ENCODE measurements at regions not wholly inside any gene's neighbourhood (a gene's known extent, or its start where the extent isn't known, plus 50 kb on each side); places are given as distances from the start of the nearest gene placed in this dataset.
"Not testable (repeated sequence)": the region's sequence is repeated elsewhere in the genome, so short reads cannot be mapped to it uniquely, and the experiment has no call there.

- no peak for DNase-seq (ENCODE audit: low spot score)
Measured at GRCh38 chr3:66633402-66634381, 132.9 kb upstream of the LRIG1 start.

GRCh38 chr3:66638717-66639116 lies 137.9 kb upstream of the LRIG1 start:
- no peak for DNase-seq (ENCODE audit: low spot score)

- DNase-seq (ENCODE audit: low spot score), result no peak
Measured at GRCh38 chr3:66639809-66640356, 139.1 kb upstream of the LRIG1 start.

GRCh38 chr3:66642019-66642418 lies 141.2 kb upstream of the LRIG1 start:
- no peak for DNase-seq (ENCODE audit: low spot score)

GRCh38 chr3:66642484-66642883 lies 141.7 kb upstream of the LRIG1 start:
- DNase-seq (ENCODE audit: low spot score), result no peak

GRCh38 chr3:66644549-66644948 lies 143.7 kb upstream of the LRIG1 start:
- no peak for DNase-seq (ENCODE audit: low spot score)

GRCh38 chr3:66648975-66649374 lies 148.2 kb upstream of the LRIG1 start:
- DNase-seq (ENCODE audit: low spot score), result no peak

GRCh38 chr3:66651520-66651919 lies 150.7 kb upstream of the LRIG1 start:
- not testable (repeated sequence) for DNase-seq (ENCODE audit: low spot score)

- not testable (repeated sequence) for DNase-seq (ENCODE audit: low spot score)
Measured at GRCh38 chr3:66652100-66652499, 151.3 kb upstream of the LRIG1 start.

- DNase-seq (ENCODE audit: low spot score), result no peak
Measured at GRCh38 chr3:66655044-66655443, 154.2 kb upstream of the LRIG1 start.

GRCh38 chr3:66655671-66656070 lies 154.8 kb upstream of the LRIG1 start:
- no peak for DNase-seq (ENCODE audit: low spot score)

GRCh38 chr3:66656609-66657008 lies 155.8 kb upstream of the LRIG1 start:
- no peak for DNase-seq (ENCODE audit: low spot score)

- no peak for DNase-seq (ENCODE audit: low spot score)
Measured at GRCh38 chr3:66659056-66659455, 158.2 kb upstream of the LRIG1 start.

- no peak for DNase-seq (ENCODE audit: low spot score)
Measured at GRCh38 chr3:66661628-66662027, 160.8 kb upstream of the LRIG1 start.

- no peak for DNase-seq (ENCODE audit: low spot score)
Measured at GRCh38 chr3:66662894-66663293, 162.1 kb upstream of the LRIG1 start.

GRCh38 chr3:66665021-66665695 lies 164.3 kb upstream of the LRIG1 start:
- no peak for DNase-seq (ENCODE audit: low spot score)

- no peak for DNase-seq (ENCODE audit: low spot score)
Measured at GRCh38 chr3:66666362-66666761, 165.5 kb upstream of the LRIG1 start.

- no peak for DNase-seq (ENCODE audit: low spot score)
Measured at GRCh38 chr3:66667263-66667662, 166.4 kb upstream of the LRIG1 start.

- DNase-seq (ENCODE audit: low spot score), result no peak
Measured at GRCh38 chr3:66671291-66671690, 170.5 kb upstream of the LRIG1 start.

GRCh38 chr3:66672830-66673229 lies 172.0 kb upstream of the LRIG1 start:
- no peak for DNase-seq (ENCODE audit: low spot score)

- no peak for DNase-seq (ENCODE audit: low spot score)
Measured at GRCh38 chr3:66673293-66673692, 172.5 kb upstream of the LRIG1 start.

GRCh38 chr3:66675366-66675765 lies 174.5 kb upstream of the LRIG1 start:
- DNase-seq (ENCODE audit: low spot score), result no peak
